GM21526 (cell line): ENCODE measurements at regions not wholly inside any gene's neighbourhood (a gene's known extent, or its start where the extent isn't known, plus 50 kb on each side); places are given as distances from the start of the nearest gene placed in this dataset.

Experiments used
- ATAC-seq: cut with Tn5 transposase; IDR thresholded peaks from one replicate; pipeline ENCODE4 v1.9.1; 2021; ENCODE audit warnings: moderate library complexity; ENCODE audit not compliant: unreplicated experiment, low FRiP score

- no peak for ATAC-seq
Observed at GRCh38 chr22:48640890-48641841, 1186.5 kb downstream of the BRD1 start.

- ATAC-seq = no peak
Observed at GRCh38 chr22:48639896-48640748, 1187.6 kb downstream of the BRD1 start.

- ATAC-seq = no peak
Observed at GRCh38 chr22:48639021-48639795, 1188.5 kb downstream of the BRD1 start.

- ATAC-seq = no peak
Observed at GRCh38 chr22:48637231-48637630, 1190.4 kb downstream of the BRD1 start.

GRCh38 chr22:48636746-48637145, 1190.9 kb downstream of the BRD1 start:
- no peak for ATAC-seq

- no peak for ATAC-seq
Observed at GRCh38 chr22:48635816-48636215, 1191.9 kb downstream of the BRD1 start.

GRCh38 chr22:48635031-48635430, 1192.6 kb downstream of the BRD1 start:
- ATAC-seq = no peak

GRCh38 chr22:48633996-48634836, 1193.5 kb downstream of the BRD1 start:
- no peak for ATAC-seq

- ATAC-seq = no peak
Observed at GRCh38 chr22:48632646-48633246, 1194.9 kb downstream of the BRD1 start.

- ATAC-seq = no peak
Observed at GRCh38 chr22:48631288-48631863, 1196.3 kb downstream of the BRD1 start.

GRCh38 chr22:48630848-48631247, 1196.8 kb downstream of the BRD1 start:
- ATAC-seq = no peak

- ATAC-seq = no peak
Observed at GRCh38 chr22:48630433-48630754, 1197.3 kb downstream of the BRD1 start.

GRCh38 chr22:48629631-48630432, 1197.8 kb downstream of the BRD1 start:
- ATAC-seq = no peak

GRCh38 chr22:48628891-48629543, 1198.7 kb downstream of the BRD1 start:
- ATAC-seq = no peak

- no peak for ATAC-seq
Observed at GRCh38 chr22:48627966-48628365, 1199.7 kb downstream of the BRD1 start.

- no peak for ATAC-seq
Observed at GRCh38 chr22:48627203-48627602, 1200.5 kb downstream of the BRD1 start.

GRCh38 chr22:48624401-48624800, 1203.3 kb downstream of the BRD1 start:
- ATAC-seq = no peak
